ENCODE measurements at regions not wholly inside any gene's neighbourhood (a gene's known extent, or its start where the extent isn't known, plus 50 kb on each side); places are given as distances from the start of the nearest gene placed in this dataset.
"Not testable (repeated sequence)": the region's sequence is repeated elsewhere in the genome, so short reads cannot be mapped to it uniquely, and the experiment has no call there.

- TF ChIP-seq POLR2A, EP300, POLR2AphosphoS5 (IDR thresholded peaks at IDR 0.05): not testable (repeated sequence)
These were observed 1070.4 kb downstream of the RPIA start for GRCh38 chr2:89761863-89762262.

Measured in stomach (tissue), 4 donors.